ENCODE measurements at regions not wholly inside any gene's neighbourhood (a gene's known extent, or its start where the extent isn't known, plus 50 kb on each side); places are given as distances from the start of the nearest gene placed in this dataset.

DNA sequence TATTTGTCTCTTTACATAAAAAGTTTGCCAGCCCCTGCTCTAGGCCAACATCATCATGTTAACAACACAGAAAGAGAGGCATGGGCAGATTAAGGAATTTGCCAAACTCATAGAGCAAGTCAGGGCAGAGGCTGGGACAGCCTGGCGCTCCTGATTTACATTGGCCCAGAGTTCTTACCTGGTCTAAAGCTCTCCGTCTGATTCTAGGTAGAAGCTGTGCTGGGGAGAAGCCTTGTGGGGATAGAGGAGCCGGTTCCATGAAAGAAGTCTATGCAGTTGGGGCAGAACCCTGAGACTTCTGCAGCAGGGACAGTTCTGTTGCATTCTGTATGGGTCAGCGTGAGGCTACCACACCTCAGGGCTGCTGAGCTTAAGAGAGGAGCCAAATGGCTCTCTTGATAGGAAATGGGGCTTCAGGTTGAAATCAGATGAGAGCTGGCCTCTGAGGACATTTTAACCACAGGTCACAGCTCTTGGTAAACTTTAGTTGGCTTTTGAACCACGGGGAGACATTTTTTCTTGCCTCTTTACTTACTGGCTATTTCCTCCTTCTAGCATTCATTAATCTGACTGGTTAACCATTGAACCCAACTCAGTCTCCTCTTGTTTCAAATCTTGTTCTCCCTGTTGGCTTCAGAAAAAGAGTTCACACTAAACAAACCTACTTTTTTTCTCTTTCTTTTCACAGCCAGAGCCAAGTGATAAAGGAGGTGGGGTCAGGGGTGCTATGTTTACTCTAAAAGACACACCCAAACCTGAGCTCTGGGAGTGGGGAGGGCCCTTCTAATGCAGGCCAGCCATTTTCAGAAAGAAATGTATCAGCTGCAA is 250.7 kb downstream of the OPA1 start:
- H3K27me3 ChIP-seq (ENCODE audit: control insufficient read depth in 5 of 5, insufficient read depth in 4 of 5, low read length in 5 of 5): no peaks in the 10 kb centered on the region
- no peak overlapping the region for H3K27ac ChIP-seq (ENCODE audit: low read depth, low read length)
- H3K36me3 ChIP-seq (ENCODE audit: control insufficient read depth in 5 of 5, insufficient read depth in 5 of 5, low read length in 5 of 5): no peaks in the 10 kb centered on the region
- H3K9me3 ChIP-seq (ENCODE audit: control insufficient read depth in 5 of 5, low read length in 5 of 5): no peaks in the 10 kb centered on the region
- no peak overlapping the region for H3K9ac ChIP-seq (ENCODE audit: low read length in 5 of 5)
- peaks cover 0 to 8% (median 5%) of the 10 kb centered on the region in 5 donors for H3K4me1 ChIP-seq (ENCODE audit: control insufficient read depth in 5 of 5, insufficient read depth in 5 of 5, low read length in 5 of 5)
- H3K4me3 ChIP-seq (ENCODE audit: low read depth in 1 of 5, low read length in 5 of 5): no peak overlapping the region

DNA sequence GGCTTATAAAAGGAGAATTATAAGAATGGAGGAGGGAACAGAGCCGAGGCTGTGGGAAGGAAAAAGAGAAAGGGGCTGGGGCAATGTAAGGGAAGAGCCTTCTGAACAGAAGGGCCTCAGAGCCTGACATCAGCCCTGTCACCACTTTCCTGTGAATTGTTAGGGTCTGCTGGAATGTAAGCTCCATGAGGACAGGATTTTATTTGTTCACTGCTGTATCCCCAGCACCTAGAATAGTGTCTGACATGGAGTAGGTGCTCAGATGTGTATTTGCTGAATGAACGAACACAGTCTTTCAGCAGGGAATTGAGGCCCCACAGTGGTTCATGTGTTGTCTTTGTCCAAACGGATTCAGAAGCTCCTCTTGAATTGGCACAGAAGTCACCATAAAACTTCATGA is 251.5 kb downstream of the OPA1 start:
- Histone ChIP-seq H3K4me1 (ENCODE audit: control insufficient read depth in 5 of 5, insufficient read depth in 5 of 5, low read length in 5 of 5) (peaks cover 0 to 8% (median 5%) of the 10 kb centered on the region in 5 donors), H3K27ac (ENCODE audit: low read depth, low read length) (no peak overlapping the region)

DNA sequence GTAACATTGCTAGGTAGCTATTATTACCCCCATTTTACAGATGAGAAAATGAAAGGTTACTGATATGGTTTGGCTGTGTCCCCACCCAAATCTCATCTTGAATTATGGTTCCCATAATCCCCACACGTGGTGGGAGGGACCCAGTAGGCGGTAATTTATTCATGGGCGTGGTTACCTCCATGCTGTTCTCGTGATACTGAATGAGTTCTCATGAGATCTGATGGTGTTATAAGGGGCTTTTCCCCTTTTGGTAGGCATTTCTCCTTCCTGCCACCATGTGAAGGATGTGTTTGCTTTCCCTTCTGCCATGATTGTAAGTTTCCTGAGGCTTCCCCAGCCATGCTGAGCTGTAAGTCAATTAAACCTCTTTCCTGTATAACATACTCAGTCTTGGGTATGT is 252.1 kb downstream of the OPA1 start:
- Histone ChIP-seq H3K9me3 (ENCODE audit: control insufficient read depth in 5 of 5, low read length in 5 of 5) (no peaks in the 10 kb centered on the region), H3K27me3 (ENCODE audit: control insufficient read depth in 5 of 5, insufficient read depth in 4 of 5, low read length in 5 of 5) (no peaks in the 10 kb centered on the region), H3K4me3 (ENCODE audit: low read depth in 1 of 5, low read length in 5 of 5) (no peak overlapping the region), H3K9ac (ENCODE audit: low read length in 5 of 5) (no peak overlapping the region), H3K4me1 (ENCODE audit: control insufficient read depth in 5 of 5, insufficient read depth in 5 of 5, low read length in 5 of 5) (peaks cover 0 to 8% (median 5%) of the 10 kb centered on the region in 5 donors), H3K27ac (ENCODE audit: low read depth, low read length) (no peak overlapping the region), H3K36me3 (ENCODE audit: control insufficient read depth in 5 of 5, insufficient read depth in 5 of 5, low read length in 5 of 5) (no peaks in the 10 kb centered on the region)

More for the DNA sequence above, 251.5 kb downstream of the OPA1 start:
- Histone ChIP-seq H3K27me3 (ENCODE audit: control insufficient read depth in 5 of 5, insufficient read depth in 4 of 5, low read length in 5 of 5) (no peaks in the 10 kb centered on the region), H3K36me3 (ENCODE audit: control insufficient read depth in 5 of 5, insufficient read depth in 5 of 5, low read length in 5 of 5) (no peaks in the 10 kb centered on the region), H3K9ac (ENCODE audit: low read length in 5 of 5) (no peak overlapping the region), H3K4me3 (ENCODE audit: low read depth in 1 of 5, low read length in 5 of 5) (no peak overlapping the region), H3K9me3 (ENCODE audit: control insufficient read depth in 5 of 5, low read length in 5 of 5) (no peaks in the 10 kb centered on the region)

DNA sequence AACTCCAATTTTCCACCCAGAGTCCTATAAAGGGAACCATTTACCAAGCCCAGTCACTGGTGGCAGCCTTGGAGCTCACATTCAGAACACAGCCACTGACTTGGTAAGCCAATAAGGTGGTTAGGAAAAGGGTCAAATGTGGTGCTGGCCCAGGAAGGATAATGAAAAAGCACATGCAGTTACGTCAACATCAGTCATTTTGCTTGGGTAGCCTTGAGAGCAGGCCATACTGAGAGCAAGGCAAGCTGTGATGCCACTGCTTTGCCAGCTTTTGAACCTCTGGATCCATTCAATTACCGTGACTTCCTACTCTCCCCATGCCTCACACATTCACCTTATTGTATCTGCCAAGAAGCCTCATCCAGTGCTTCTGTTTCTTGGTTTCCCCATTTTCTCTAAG is 253.6 kb downstream of the OPA1 start:
- H3K9me3 ChIP-seq (ENCODE audit: control insufficient read depth in 5 of 5, low read length in 5 of 5): no peaks in the 10 kb centered on the region
- no peaks in the 10 kb centered on the region for H3K36me3 ChIP-seq (ENCODE audit: control insufficient read depth in 5 of 5, insufficient read depth in 5 of 5, low read length in 5 of 5)
- no peaks in the 10 kb centered on the region for H3K27me3 ChIP-seq (ENCODE audit: control insufficient read depth in 5 of 5, insufficient read depth in 4 of 5, low read length in 5 of 5)
- H3K9ac ChIP-seq (ENCODE audit: low read length in 5 of 5): no peak overlapping the region
- H3K27ac ChIP-seq (ENCODE audit: low read depth, low read length): no peak overlapping the region
- no peak overlapping the region for H3K4me3 ChIP-seq (ENCODE audit: low read depth in 1 of 5, low read length in 5 of 5)
- H3K4me1 ChIP-seq (ENCODE audit: control insufficient read depth in 5 of 5, insufficient read depth in 5 of 5, low read length in 5 of 5): peaks cover 0 to 11% (median 8%) of the 10 kb centered on the region in 5 donors

DNA sequence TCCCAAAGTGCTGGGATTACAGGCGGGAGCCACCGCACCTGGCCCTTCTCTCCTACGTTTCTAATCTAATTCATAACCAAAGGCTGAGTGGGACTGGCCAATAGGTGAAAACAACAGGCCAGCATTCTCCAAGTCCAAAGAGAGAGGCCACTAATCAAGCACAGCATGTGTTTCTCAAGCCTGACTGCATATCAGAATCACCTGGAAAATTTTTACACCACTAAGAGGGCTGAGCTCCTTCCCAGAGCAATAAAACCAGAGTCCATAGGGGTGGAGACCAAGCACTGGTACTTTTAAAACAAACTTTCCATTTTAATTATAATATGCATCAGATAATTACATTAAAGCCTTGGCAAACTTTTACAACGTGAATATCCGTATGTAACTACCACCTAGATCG is 254.4 kb downstream of the OPA1 start:
- peaks cover 4 to 14% (median 11%) of the 10 kb centered on the region in 5 donors for H3K4me1 ChIP-seq (ENCODE audit: control insufficient read depth in 5 of 5, insufficient read depth in 5 of 5, low read length in 5 of 5)
- H3K27ac ChIP-seq (ENCODE audit: low read depth, low read length): no peak overlapping the region
- H3K9ac ChIP-seq (ENCODE audit: low read length in 5 of 5): no peak overlapping the region

DNA sequence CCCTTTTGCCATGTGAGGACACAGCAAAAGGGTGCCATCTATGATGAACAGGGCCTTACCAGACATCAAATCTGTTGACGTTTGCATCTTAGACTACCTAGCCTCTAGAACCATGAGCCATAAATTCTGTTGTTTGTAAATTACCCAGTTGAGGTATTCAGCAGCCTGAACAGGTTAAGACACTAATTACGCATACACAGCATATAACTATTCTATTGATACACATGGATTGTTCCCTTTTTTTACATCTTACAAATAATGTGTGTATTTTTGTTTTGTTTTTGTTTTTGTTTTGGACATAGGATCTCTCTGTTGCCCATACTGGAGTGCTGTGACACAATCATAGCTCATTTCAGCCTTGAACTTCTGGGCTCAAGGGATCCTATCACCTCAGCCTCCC is 255.5 kb downstream of the OPA1 start:
- H3K4me1 ChIP-seq (ENCODE audit: control insufficient read depth in 5 of 5, insufficient read depth in 5 of 5, low read length in 5 of 5): peaks cover 4 to 21% (median 17%) of the 10 kb centered on the region in 5 donors
- no peaks in the 10 kb centered on the region for H3K36me3 ChIP-seq (ENCODE audit: control insufficient read depth in 5 of 5, insufficient read depth in 5 of 5, low read length in 5 of 5)
- no peaks in the 10 kb centered on the region for H3K9me3 ChIP-seq (ENCODE audit: control insufficient read depth in 5 of 5, low read length in 5 of 5)
- H3K9ac ChIP-seq (ENCODE audit: low read length in 5 of 5): no peak overlapping the region
- H3K27ac ChIP-seq (ENCODE audit: low read depth, low read length): no peak overlapping the region
- no peaks in the 10 kb centered on the region for H3K27me3 ChIP-seq (ENCODE audit: control insufficient read depth in 5 of 5, insufficient read depth in 4 of 5, low read length in 5 of 5)
- H3K4me3 ChIP-seq (ENCODE audit: low read depth in 1 of 5, low read length in 5 of 5): no peak overlapping the region

More for the DNA sequence above, 254.4 kb downstream of the OPA1 start:
- Histone ChIP-seq H3K27me3 (ENCODE audit: control insufficient read depth in 5 of 5, insufficient read depth in 4 of 5, low read length in 5 of 5) (no peaks in the 10 kb centered on the region), H3K4me3 (ENCODE audit: low read depth in 1 of 5, low read length in 5 of 5) (no peak overlapping the region), H3K9me3 (ENCODE audit: control insufficient read depth in 5 of 5, low read length in 5 of 5) (no peaks in the 10 kb centered on the region), H3K36me3 (ENCODE audit: control insufficient read depth in 5 of 5, insufficient read depth in 5 of 5, low read length in 5 of 5) (no peaks in the 10 kb centered on the region)

DNA sequence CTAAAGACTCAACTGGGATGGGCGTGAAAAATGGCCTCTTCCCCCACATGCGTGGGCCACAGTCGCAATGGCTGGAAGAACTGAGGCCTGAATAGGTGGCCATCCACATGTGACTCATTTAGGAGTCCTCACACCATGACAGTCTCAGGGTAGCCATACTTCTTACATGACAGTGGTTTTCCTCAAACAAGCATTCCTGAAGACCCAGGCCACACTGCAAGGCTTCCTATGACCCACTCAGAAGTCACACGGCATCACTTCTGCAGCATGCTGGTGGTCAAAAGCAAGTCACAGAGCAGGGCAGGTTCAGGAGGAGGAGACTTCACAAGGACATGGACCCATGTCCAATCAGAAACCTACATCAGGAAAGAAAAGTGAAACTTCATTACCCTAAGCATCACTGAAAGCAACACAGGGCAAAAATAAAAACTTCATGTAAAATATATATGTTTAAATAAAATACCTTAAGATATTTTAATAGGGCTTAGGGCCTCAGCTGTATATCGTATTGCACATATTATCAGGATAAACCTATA is 257.1 kb downstream of the OPA1 start:
- Histone ChIP-seq H3K36me3 (ENCODE audit: control insufficient read depth in 5 of 5, insufficient read depth in 5 of 5, low read length in 5 of 5) (no peaks in the 10 kb centered on the region), H3K27ac (ENCODE audit: low read depth, low read length) (no peak overlapping the region), H3K4me3 (ENCODE audit: low read depth in 1 of 5, low read length in 5 of 5) (no peak overlapping the region), H3K4me1 (ENCODE audit: control insufficient read depth in 5 of 5, insufficient read depth in 5 of 5, low read length in 5 of 5) (peaks cover 4 to 21% (median 17%) of the 10 kb centered on the region in 5 donors), H3K9me3 (ENCODE audit: control insufficient read depth in 5 of 5, low read length in 5 of 5) (no peaks in the 10 kb centered on the region), H3K27me3 (ENCODE audit: control insufficient read depth in 5 of 5, insufficient read depth in 4 of 5, low read length in 5 of 5) (no peaks in the 10 kb centered on the region), H3K9ac (ENCODE audit: low read length in 5 of 5) (no peak overlapping the region)

DNA sequence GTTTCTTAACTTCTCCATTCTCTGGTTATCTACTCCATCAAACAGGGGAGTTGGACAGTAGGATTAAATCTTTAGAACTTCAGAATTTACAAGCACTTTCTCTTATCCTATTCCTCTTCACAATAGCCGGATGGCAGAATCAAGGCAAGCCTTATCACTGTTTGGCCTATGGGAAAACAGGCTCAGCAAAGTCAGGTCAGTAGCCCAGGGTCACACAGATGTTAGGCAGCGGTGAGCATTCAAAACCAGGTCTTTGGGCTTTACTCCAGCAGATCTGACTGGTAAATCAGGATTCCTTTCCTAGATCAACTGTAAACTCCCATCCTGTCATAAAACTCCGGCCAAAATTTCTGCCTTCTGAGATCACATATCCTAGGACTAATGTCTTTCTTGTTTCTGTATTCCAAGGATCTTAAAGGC is 258.4 kb downstream of the OPA1 start:
- Histone ChIP-seq H3K36me3 (ENCODE audit: control insufficient read depth in 5 of 5, insufficient read depth in 5 of 5, low read length in 5 of 5) (no peaks in the 10 kb centered on the region), H3K4me1 (ENCODE audit: control insufficient read depth in 5 of 5, insufficient read depth in 5 of 5, low read length in 5 of 5) (peaks cover 4 to 21% (median 17%) of the 10 kb centered on the region in 5 donors), H3K27me3 (ENCODE audit: control insufficient read depth in 5 of 5, insufficient read depth in 4 of 5, low read length in 5 of 5) (no peaks in the 10 kb centered on the region), H3K9ac (ENCODE audit: low read length in 5 of 5) (no peak overlapping the region), H3K27ac (ENCODE audit: low read depth, low read length) (peak overlapping the region; percentile 20), H3K4me3 (ENCODE audit: low read depth in 1 of 5, low read length in 5 of 5) (no peak overlapping the region), H3K9me3 (ENCODE audit: control insufficient read depth in 5 of 5, low read length in 5 of 5) (no peaks in the 10 kb centered on the region)

DNA sequence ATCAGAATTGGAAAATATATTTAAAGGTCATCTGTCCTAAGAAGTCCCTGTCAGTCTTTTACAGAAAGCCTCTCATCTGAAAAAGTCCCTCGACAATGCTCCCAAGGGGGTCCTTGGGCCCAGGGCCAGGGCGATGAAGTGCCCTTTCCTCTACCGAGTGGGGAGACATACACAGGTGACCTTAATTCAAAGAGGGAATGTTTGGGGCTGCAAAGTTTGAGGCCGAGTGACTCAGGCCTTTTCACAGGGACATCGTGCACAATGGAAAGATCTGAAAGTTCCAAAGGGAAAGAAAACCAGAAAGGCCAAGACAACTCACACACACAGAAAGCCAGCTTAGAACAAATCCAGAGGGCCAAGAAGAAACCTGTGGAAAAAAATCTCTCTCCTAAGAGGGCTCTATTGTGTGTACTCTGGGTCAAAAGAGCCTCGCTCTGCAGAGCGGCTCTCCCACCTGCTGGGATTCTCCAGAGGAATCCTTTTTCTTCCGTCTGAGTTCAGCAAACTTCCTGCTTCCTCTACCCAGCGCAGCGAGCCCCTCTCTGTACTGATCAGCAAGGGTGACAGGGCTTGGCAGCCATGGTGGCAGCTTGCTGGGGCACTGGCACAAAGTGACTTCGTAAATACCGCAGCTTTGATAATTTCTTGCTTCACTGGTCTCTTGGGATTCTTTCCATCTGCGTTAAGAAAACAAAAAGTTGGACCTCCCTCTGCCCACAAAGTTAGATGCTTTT is 259.1 kb downstream of the OPA1 start:
- Histone ChIP-seq H3K36me3 (ENCODE audit: control insufficient read depth in 5 of 5, insufficient read depth in 5 of 5, low read length in 5 of 5) (no peaks in the 10 kb centered on the region), H3K27ac (ENCODE audit: low read depth, low read length) (peak overlapping the region; percentile 20), H3K4me1 (ENCODE audit: control insufficient read depth in 5 of 5, insufficient read depth in 5 of 5, low read length in 5 of 5) (peaks cover 4 to 21% (median 17%) of the 10 kb centered on the region in 5 donors)

DNA sequence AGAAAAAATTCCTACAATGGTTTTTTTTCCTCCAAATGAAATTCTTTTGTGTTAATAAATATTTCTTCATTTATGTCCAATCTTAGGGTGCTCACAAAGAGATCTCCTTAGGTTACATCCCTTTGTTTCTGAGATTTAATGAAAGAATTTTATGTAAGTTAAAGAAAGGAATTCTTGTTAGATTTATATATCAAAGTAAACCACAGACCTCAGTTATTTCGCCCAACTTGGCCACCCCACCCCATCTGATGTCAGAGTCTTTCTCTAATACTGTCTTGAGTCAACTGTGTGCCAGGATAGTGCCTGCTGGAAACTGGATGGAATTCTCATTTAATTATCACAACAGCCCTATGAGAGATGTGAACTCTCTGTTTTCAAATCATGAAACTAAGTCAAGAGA is 259.9 kb downstream of the OPA1 start:
- Histone ChIP-seq H3K27ac (ENCODE audit: low read depth, low read length) (no peak overlapping the region), H3K4me3 (ENCODE audit: low read depth in 1 of 5, low read length in 5 of 5) (no peak overlapping the region), H3K4me1 (ENCODE audit: control insufficient read depth in 5 of 5, insufficient read depth in 5 of 5, low read length in 5 of 5) (peaks cover 4 to 21% (median 20%) of the 10 kb centered on the region in 5 donors), H3K27me3 (ENCODE audit: control insufficient read depth in 5 of 5, insufficient read depth in 4 of 5, low read length in 5 of 5) (no peaks in the 10 kb centered on the region), H3K9ac (ENCODE audit: low read length in 5 of 5) (no peak overlapping the region), H3K36me3 (ENCODE audit: control insufficient read depth in 5 of 5, insufficient read depth in 5 of 5, low read length in 5 of 5) (no peaks in the 10 kb centered on the region), H3K9me3 (ENCODE audit: control insufficient read depth in 5 of 5, low read length in 5 of 5) (no peaks in the 10 kb centered on the region)

More for the DNA sequence above, 259.1 kb downstream of the OPA1 start:
- no peaks in the 10 kb centered on the region for H3K27me3 ChIP-seq (ENCODE audit: control insufficient read depth in 5 of 5, insufficient read depth in 4 of 5, low read length in 5 of 5)
- no peaks in the 10 kb centered on the region for H3K9me3 ChIP-seq (ENCODE audit: control insufficient read depth in 5 of 5, low read length in 5 of 5)
- peak overlapping the region in 2 of 5 donors; percentile 1 to 20 for H3K4me3 ChIP-seq (ENCODE audit: low read depth in 1 of 5, low read length in 5 of 5)
- H3K9ac ChIP-seq (ENCODE audit: low read length in 5 of 5): peak overlapping the region in 1 of 5 donors; percentile 30
